Ascending aorta (tissue), 2 donors: ENCODE measurements at regions not wholly inside any gene's neighbourhood (a gene's known extent, or its start where the extent isn't known, plus 50 kb on each side); places are given as distances from the start of the nearest gene placed in this dataset.

ENCODE experiments used
- DNase-seq, 2 donors: peaks; one replicate each; pipeline ENCODE4 v3.0.0-alpha.2; 2019; ENCODE audit warnings: low spot score in 2 of 2
- H3K27ac ChIP-seq, 2 donors: fragments of 200-600 bp; sonication (generic); one replicate each; pipeline ENCODE4 v1.5.1; 2016 to 2017; ENCODE audit warnings: mild to moderate bottlenecking in 1 of 2
- H3K27me3 ChIP-seq: fragments of 200-600 bp; sonication (generic); one replicate; pipeline ENCODE4 v1.5.1; 2017
- H3K36me3 ChIP-seq, 2 donors: fragments of 200-600 bp; sonication (generic); one replicate each; pipeline ENCODE4 v1.5.1; 2016
- H3K4me1 ChIP-seq, 2 donors: fragments of 200-600 bp; sonication (generic); one replicate each; pipeline ENCODE4 v1.5.1; 2016 to 2017; ENCODE audit warnings: mild to moderate bottlenecking in 1 of 2
- H3K4me3 ChIP-seq, 2 donors: fragments of 200-600 bp; sonication (generic); one replicate each; pipeline ENCODE4 v1.5.1; 2016 to 2017; ENCODE audit warnings: mild to moderate bottlenecking in 1 of 2
- H3K9me3 ChIP-seq, 2 donors: fragments of 200-600 bp; sonication (generic); one replicate each; pipeline ENCODE4 v1.5.1; 2016
- intact Hi-C: fragments of 100-400 bp; cut with DNase I; formaldehyde crosslinking; loops from one replicate; pipeline ENCODE4 v1.15.1; 2023
- TF ChIP-seq, protein P1 (sequence below), 3 experiments: fragments of 200-600 bp in 2 of 3; fragments of 450-650 bp in 1 of 3; sonication (generic) in 2 of 3; IDR thresholded peaks; one replicate each; pipeline ENCODE4 v1.5.1; 2016 to 2019; ENCODE audit warnings: antibody characterized with exemption in 3 of 3, mild to moderate bottlenecking in 1 of 3, moderate library complexity in 1 of 3

DNA sequence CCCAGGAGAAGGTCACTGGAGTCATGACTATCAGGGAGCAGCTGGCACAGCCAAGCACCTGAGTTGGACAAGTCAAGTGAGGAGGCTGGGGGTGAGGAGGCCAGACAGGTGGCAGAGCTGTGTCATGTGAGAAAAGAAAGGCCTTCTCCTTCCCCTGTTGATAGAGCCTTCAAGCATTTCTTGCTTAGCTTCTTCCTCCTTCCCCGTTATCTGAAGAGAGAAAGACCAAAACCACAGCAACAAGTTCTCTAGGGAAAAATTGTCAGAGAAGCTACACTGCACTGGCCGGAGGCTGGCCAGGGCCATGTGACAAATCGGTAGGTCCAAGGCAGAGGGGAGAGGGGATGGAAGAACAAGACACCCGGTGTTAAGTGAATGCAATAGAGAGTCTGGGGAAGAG is 202.1 kb upstream of the PRDM1 start:
- Histone ChIP-seq H3K36me3 (no peaks in the 10 kb centered on the region), H3K4me3 (no peak overlapping the region), H3K9me3 (no peaks in the 10 kb centered on the region), H3K4me1 (no peaks in the 10 kb centered on the region), H3K27ac (no peak overlapping the region), H3K27me3 (no peaks in the 10 kb centered on the region)
- intact Hi-C loops: no loop called here
- TF ChIP-seq, protein P1, sequence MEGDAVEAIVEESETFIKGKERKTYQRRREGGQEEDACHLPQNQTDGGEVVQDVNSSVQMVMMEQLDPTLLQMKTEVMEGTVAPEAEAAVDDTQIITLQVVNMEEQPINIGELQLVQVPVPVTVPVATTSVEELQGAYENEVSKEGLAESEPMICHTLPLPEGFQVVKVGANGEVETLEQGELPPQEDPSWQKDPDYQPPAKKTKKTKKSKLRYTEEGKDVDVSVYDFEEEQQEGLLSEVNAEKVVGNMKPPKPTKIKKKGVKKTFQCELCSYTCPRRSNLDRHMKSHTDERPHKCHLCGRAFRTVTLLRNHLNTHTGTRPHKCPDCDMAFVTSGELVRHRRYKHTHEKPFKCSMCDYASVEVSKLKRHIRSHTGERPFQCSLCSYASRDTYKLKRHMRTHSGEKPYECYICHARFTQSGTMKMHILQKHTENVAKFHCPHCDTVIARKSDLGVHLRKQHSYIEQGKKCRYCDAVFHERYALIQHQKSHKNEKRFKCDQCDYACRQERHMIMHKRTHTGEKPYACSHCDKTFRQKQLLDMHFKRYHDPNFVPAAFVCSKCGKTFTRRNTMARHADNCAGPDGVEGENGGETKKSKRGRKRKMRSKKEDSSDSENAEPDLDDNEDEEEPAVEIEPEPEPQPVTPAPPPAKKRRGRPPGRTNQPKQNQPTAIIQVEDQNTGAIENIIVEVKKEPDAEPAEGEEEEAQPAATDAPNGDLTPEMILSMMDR (IDR thresholded peaks at IDR 0.05): no peak
- no peak for DNase-seq

DNA sequence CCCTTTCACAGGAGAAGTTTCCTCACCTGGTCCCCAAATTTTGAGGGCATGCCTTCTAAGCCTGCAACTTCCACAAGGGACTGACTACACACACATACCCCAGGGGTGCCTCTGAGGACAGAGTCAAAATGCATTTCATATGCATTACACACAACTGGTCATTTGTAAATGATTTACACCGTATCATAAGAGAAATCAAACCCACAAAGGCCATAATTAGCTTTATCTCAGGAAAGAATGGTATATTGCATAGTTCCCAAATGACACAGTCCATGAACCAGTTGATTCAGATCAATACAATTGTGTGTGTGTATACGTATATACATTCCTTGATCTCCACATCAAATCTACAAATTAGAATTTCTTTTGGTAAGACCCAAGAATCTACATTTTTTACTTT is 203.3 kb upstream of the PRDM1 start:
- no peaks in the 10 kb centered on the region for H3K9me3 ChIP-seq
- no peak for DNase-seq
- TF ChIP-seq, protein P1 (IDR thresholded peaks at IDR 0.05): no peak
- H3K4me1 ChIP-seq: no peaks in the 10 kb centered on the region
- H3K27me3 ChIP-seq: no peaks in the 10 kb centered on the region
- no peak overlapping the region for H3K4me3 ChIP-seq
- intact Hi-C loops: no loop called here
- no peaks in the 10 kb centered on the region for H3K36me3 ChIP-seq
- H3K27ac ChIP-seq: no peak overlapping the region

DNA sequence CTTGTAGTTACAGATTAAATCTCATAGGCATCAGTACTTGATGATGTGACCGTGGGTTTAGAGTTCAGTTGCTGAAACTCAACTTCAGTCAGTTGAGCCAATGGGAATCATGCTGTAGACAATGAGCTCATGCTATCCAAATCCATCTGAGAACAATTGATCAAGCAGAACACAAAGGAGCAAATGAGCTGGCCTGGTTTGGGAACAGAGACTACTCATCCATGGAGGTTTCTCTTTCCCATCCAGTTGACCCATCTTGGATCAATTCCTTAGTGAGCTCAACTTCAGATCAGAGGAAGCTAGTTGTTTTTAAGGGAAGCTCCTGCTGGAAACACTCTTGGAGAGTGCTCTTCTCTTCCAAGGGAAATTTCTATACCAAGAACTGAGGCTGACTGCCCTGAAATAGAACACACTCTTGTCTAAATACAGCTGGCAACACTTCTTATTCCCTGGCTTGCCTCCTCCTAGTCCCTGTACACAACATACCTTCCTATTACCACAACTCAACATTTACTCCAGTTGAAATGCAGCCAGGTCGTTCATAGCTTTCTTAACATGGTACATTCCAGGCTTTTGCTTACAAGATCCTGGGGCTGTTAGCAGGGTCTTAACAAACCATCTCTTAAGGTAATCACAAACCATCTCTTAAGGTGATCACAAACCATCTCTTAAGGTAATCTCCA is 203.9 kb upstream of the PRDM1 start:
- no peaks in the 10 kb centered on the region for H3K36me3 ChIP-seq
- intact Hi-C loops: no loop called here
- H3K4me1 ChIP-seq: no peaks in the 10 kb centered on the region
- no peak for DNase-seq
- TF ChIP-seq, protein P1 (IDR thresholded peaks at IDR 0.05): no peak
- H3K27me3 ChIP-seq: no peaks in the 10 kb centered on the region
- no peak overlapping the region for H3K27ac ChIP-seq
- no peak overlapping the region for H3K4me3 ChIP-seq
- no peaks in the 10 kb centered on the region for H3K9me3 ChIP-seq

DNA sequence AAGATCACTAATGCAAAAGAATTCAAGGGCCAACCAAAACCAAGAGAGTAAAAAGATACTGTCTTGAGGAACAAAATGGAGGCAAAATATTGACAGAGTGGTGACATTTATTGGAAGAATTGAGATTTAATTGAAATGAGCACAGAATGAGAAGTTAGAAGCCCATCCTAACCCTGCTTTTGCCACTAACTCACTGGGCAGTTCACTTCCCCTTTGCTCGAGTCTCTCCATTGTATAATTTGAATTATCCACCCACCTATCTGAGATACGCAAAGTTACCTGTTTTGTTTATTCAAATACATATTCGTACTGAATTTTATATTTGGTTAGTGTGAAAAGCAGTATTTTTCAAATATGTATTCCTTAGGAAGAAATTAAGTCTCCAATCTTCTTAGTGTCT is 204.5 kb upstream of the PRDM1 start:
- no peak overlapping the region for H3K27ac ChIP-seq
- no peaks in the 10 kb centered on the region for H3K36me3 ChIP-seq
- TF ChIP-seq, protein P1 (IDR thresholded peaks at IDR 0.05): no peak
- no peak overlapping the region for H3K4me3 ChIP-seq
- intact Hi-C loops: no loop called here
- H3K9me3 ChIP-seq: no peaks in the 10 kb centered on the region
- DNase-seq: no peak
- no peaks in the 10 kb centered on the region for H3K27me3 ChIP-seq
- no peaks in the 10 kb centered on the region for H3K4me1 ChIP-seq

DNA sequence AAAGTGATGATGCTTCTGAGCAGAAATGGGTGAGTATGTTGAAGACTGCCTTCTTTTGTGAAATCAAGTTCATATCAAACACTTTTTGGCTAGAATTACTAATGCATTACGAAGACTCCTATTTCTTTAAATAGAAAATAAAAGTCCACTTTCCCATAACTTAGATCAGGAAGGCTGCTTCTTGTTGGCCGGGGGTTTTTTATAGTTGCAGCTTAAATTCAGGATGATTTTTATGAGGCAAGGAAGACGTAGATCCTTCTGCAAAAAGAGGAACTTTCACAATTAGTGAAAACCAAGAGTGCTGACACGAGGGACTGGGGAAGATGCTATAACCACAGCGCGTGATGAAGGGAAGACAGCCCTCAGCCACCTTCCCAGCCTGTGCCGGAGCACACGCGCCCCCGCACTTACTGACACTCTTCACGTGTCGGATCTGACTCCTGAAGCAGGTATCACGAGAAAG is 206.1 kb upstream of the PRDM1 start:
- TF ChIP-seq, protein P1 (IDR thresholded peaks at IDR 0.05): no peak
- no peak overlapping the region for H3K4me3 ChIP-seq
- DNase-seq: no peak

DNA sequence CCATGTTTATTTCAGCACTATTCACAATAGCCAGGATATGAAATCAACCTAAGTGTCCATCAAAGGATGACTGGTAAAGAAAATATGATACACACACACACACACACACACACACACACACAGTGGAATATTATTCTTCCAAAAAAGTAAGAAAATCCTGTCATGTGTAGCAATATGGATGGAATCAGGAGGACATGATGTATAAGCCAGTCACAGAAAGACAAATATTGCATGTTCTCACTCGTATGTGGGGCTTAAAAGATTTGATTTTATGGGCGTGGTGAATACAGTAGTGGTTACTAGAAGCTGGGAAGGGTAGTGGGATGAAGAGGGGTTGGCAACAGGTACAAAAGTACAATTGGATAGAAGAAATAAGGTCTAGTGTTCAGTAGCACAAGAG is 207.0 kb upstream of the PRDM1 start:
- TF ChIP-seq, protein P1 (IDR thresholded peaks at IDR 0.05): no peak
- Histone ChIP-seq H3K4me1 (no peaks in the 10 kb centered on the region), H3K9me3 (no peaks in the 10 kb centered on the region), H3K4me3 (no peak overlapping the region), H3K27ac (no peak overlapping the region), H3K27me3 (no peaks in the 10 kb centered on the region), H3K36me3 (no peaks in the 10 kb centered on the region)
- intact Hi-C loops: no loop called here
- no peak for DNase-seq

More for the DNA sequence above, 206.1 kb upstream of the PRDM1 start:
- Histone ChIP-seq H3K27ac (no peak overlapping the region), H3K36me3 (no peaks in the 10 kb centered on the region), H3K27me3 (no peaks in the 10 kb centered on the region), H3K4me1 (no peaks in the 10 kb centered on the region), H3K9me3 (no peaks in the 10 kb centered on the region)
- intact Hi-C loops: no loop called here
